ENCODE measurements at regions not wholly inside any gene's neighbourhood (a gene's known extent, or its start where the extent isn't known, plus 50 kb on each side); places are given as distances from the start of the nearest gene placed in this dataset.

DNA sequence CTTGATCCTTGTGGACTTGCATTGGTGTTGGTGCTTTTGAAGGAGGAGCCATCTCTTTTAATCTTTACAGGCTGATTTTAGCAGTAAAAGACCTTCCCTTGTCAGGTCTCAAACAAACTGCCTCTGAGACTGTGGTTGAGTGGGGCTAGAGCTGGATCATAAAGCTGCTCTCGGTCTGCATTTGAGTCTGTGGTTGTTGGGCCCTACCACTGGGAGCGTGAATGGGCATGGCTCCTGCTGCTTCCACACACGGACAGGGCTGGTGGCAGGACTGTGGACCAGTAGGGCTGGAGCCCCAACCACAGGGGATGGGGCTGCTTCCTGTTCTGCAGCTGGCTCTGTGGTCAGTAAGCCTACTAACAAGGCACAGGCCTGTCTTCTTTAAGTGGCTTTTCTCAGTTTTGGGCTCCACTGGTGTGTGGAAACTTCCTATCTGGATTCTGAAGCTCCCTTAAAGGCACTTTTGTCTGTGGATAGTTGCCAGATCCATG is 130.6 kb downstream of the RBM46 start:
- TF ChIP-seq GATA3 (IDR thresholded peaks at IDR 0.05; ENCODE audit: low read depth, low read length) = no peak
- TF ChIP-seq GATA2 (IDR thresholded peaks at IDR 0.05; ENCODE audit: low read depth, low read length) = no peak

Measured in SH-SY5Y (cell line).